GM23338 (cell line): ENCODE measurements at regions not wholly inside any gene's neighbourhood (a gene's known extent, or its start where the extent isn't known, plus 50 kb on each side); places are given as distances from the start of the nearest gene placed in this dataset.

Experiments used
- ATAC-seq: fragments of 200-7000 bp; cut with Tn5 transposase; 3 replicates; pipeline ENCODE4 v1.9.1; 2020
- DNase-seq: peaks from one replicate; pipeline ENCODE4 v3.0.0-alpha.2; 2015; ENCODE audit warnings: low spot score
- H2AFZ ChIP-seq: fragments of 200-600 bp; sonication (generic); 2 replicates; pipeline ENCODE4 v1.8.0; 2016; ENCODE audit warnings: antibody characterized with exemption, mild to moderate bottlenecking, moderate library complexity
- H3F3A ChIP-seq: fragments of 200-600 bp; sonication (generic); replicated peaks from 2 replicates; pipeline ENCODE4 v1.8.0; 2017; ENCODE audit warnings: antibody characterized with exemption, mixed run types, low read depth
- H3K27ac ChIP-seq: fragments of 200-600 bp; sonication (generic); 2 replicates; pipeline ENCODE4 v1.6.1; 2016; ENCODE audit warnings: low read depth
- H3K27me3 ChIP-seq: fragments of 200-600 bp; sonication (generic); 2 replicates; pipeline ENCODE4 v1.8.0; 2016; ENCODE audit warnings: mild to moderate bottlenecking, mixed run types, moderate library complexity; ENCODE audit not compliant: insufficient read depth
- H3K36me3 ChIP-seq: fragments of 200-600 bp; sonication (generic); 2 replicates; pipeline ENCODE4 v1.8.0; 2016; ENCODE audit warnings: mild to moderate bottlenecking; ENCODE audit not compliant: insufficient read depth
- H3K4me1 ChIP-seq: fragments of 200-600 bp; sonication (generic); 2 replicates; pipeline ENCODE4 v1.8.0; 2016; ENCODE audit warnings: mild to moderate bottlenecking, moderate library complexity; ENCODE audit not compliant: insufficient read depth
- H3K4me2 ChIP-seq: fragments of 200-600 bp; sonication (generic); 2 replicates; pipeline ENCODE4 v1.7.1; 2017; ENCODE audit warnings: mixed run types
- H3K4me3 ChIP-seq: fragments of 200-600 bp; sonication (generic); 2 replicates; pipeline ENCODE4 v1.6.1; 2016; ENCODE audit warnings: mixed run types
- H3K79me2 ChIP-seq: fragments of 200-600 bp; sonication (generic); replicated peaks from 2 replicates; pipeline ENCODE4 v1.8.0; 2017; ENCODE audit warnings: mild to moderate bottlenecking; ENCODE audit not compliant: insufficient read depth
- H3K9me2 ChIP-seq: fragments of 200-600 bp; sonication (generic); 2 replicates; pipeline ENCODE4 v1.8.0; 2017; ENCODE audit not compliant: insufficient read depth
- H4K20me1 ChIP-seq: fragments of 200-600 bp; sonication (generic); replicated peaks from 2 replicates; pipeline ENCODE4 v1.8.0; 2017; ENCODE audit warnings: mild to moderate bottlenecking; ENCODE audit not compliant: insufficient read depth
- H3K27ac Mint-ChIP-seq: 2 replicates; pipeline ENCODE4 v1.8.0; 2020; ENCODE audit warnings: inconsistent platforms, mild to moderate bottlenecking, moderate library complexity, mixed read lengths
- H3K27me3 Mint-ChIP-seq: 3 replicates; pipeline ENCODE4 v1.8.0; 2022; ENCODE audit warnings: low read depth, mild to moderate bottlenecking, moderate library complexity, mixed read lengths, inconsistent platforms; ENCODE audit not compliant: insufficient read depth, poor library complexity
- H3K36me3 Mint-ChIP-seq: 3 replicates; pipeline ENCODE4 v1.8.0; 2021; ENCODE audit warnings: low read depth, mild to moderate bottlenecking, inconsistent platforms, moderate library complexity, mixed read lengths
- H3K4me1 Mint-ChIP-seq: 3 replicates; pipeline ENCODE4 v1.8.0; 2020; ENCODE audit warnings: mild to moderate bottlenecking, inconsistent platforms, mixed read lengths
- H3K4me3 Mint-ChIP-seq: 3 replicates; pipeline ENCODE4 v1.8.0; 2021; ENCODE audit warnings: moderate library complexity, mild to moderate bottlenecking, inconsistent platforms, mixed read lengths
- H3K9me3 Mint-ChIP-seq: 3 replicates; pipeline ENCODE4 v1.8.0; 2020; ENCODE audit warnings: moderate library complexity, mild to moderate bottlenecking, inconsistent platforms, mixed read lengths
- CREB1 ChIP-seq: fragments of 250-450 bp; sonication (Bioruptor Pico); IDR thresholded peaks from 2 replicates; pipeline ENCODE4 v1.5.0; 2020; ENCODE audit warnings: low read depth, mild to moderate bottlenecking, moderate library complexity
- EZH2 ChIP-seq: fragments of 200-600 bp; sonication (generic); IDR thresholded peaks from one replicate; pipeline ENCODE4 v1.8.0; 2017; ENCODE audit warnings: antibody characterized with exemption, mild to moderate bottlenecking, low read depth; ENCODE audit not compliant: unreplicated experiment
- EZH2phosphoT487 ChIP-seq: fragments of 200-600 bp; sonication (generic); IDR thresholded peaks from one replicate; pipeline ENCODE4 v1.8.1; 2018; ENCODE audit warnings: antibody characterized with exemption; ENCODE audit not compliant: unreplicated experiment
- JUNB ChIP-seq: IDR thresholded peaks from one replicate; pipeline ENCODE4 v1.6.1; 2016; ENCODE audit warnings: antibody characterized with exemption; ENCODE audit not compliant: unreplicated experiment
- NANOG ChIP-seq: IDR thresholded peaks from 2 replicates; pipeline ENCODE4 v1.6.1; 2016; ENCODE audit warnings: antibody characterized with exemption, borderline replicate concordance
- POLR2AphosphoS5 ChIP-seq: IDR thresholded peaks from 2 replicates; pipeline ENCODE4 v1.6.1; 2016; ENCODE audit warnings: antibody characterized with exemption, low read depth
- REST ChIP-seq: IDR thresholded peaks from one replicate; pipeline ENCODE4 v1.6.1; 2018; ENCODE audit warnings: antibody characterized with exemption; ENCODE audit not compliant: unreplicated experiment
- STAT1 ChIP-seq: IDR thresholded peaks from one replicate; pipeline ENCODE4 v1.6.1; 2016; ENCODE audit warnings: antibody characterized with exemption; ENCODE audit not compliant: unreplicated experiment
- ZNF114 ChIP-seq: fragments of 250-450 bp; sonication (Bioruptor Pico); IDR thresholded peaks from 2 replicates; pipeline ENCODE4 v1.5.0; 2020; ENCODE audit warnings: mild to moderate bottlenecking, moderate library complexity
- ZNF331 ChIP-seq: fragments of 250-450 bp; sonication (Bioruptor Pico); IDR thresholded peaks from 2 replicates; pipeline ENCODE4 v1.5.0; 2020; ENCODE audit warnings: low read depth, mild to moderate bottlenecking, moderate library complexity
- ZNF462 ChIP-seq: fragments of 250-450 bp; sonication (Bioruptor Pico); IDR thresholded peaks from 2 replicates; pipeline ENCODE4 v1.5.0; 2020; ENCODE audit warnings: mild to moderate bottlenecking, moderate library complexity
- TF ChIP-seq, protein P1 (sequence below): IDR thresholded peaks from 2 replicates; pipeline ENCODE4 v1.6.1; 2016; ENCODE audit warnings: antibody characterized with exemption
- TF ChIP-seq, protein P2 (sequence below), 2 experiments: fragments of 200-600 bp in 1 of 2; sonication (generic) in 1 of 2; conservative IDR thresholded peaks; 2 replicates each; pipeline versions ENCODE4 v1.5.1 to v1.6.1; 2016 to 2017; ENCODE audit warnings: antibody characterized with exemption in 2 of 2, low read depth in 2 of 2, mild to moderate bottlenecking in 2 of 2, moderate library complexity in 1 of 2

DNA sequence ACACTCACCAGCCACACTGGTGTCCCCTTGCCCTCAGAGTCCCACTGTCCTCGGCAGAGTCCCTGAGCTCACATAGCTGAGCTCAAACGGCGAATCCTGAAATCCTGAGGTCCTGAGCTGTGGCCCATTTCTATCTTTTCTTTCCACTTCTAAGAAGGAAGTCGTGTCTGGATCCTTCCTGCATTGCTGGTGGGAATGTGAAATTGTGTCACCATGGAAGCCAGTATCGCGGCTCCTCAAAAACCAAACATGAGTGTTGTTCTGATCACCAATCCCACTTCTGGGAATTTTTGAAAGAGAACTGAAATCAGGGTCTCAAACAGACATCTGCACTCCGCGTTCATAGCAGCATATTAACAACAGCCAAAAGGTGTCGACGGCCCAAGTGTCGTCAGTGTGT, 244.7 kb downstream of the EIPR1 start:
- no peak overlapping the region for H3K4me3 Mint-ChIP-seq
- Histone ChIP-seq H3K4me2 (no peak overlapping the region), H3F3A (no peaks in the 10 kb centered on the region; the same call in 1 of the 2 replicates), H3K9me2 (0 out of 2 replicates have a peak, but pooled peaks cover 3% of the 10 kb centered on the region), H3K4me3 (no peak overlapping the region), H3K79me2 (no peaks in the 10 kb centered on the region), H3K4me1 (no peaks in the 10 kb centered on the region), H3K27me3 (no peaks in the 10 kb centered on the region), H2AFZ (no peak overlapping the region), H4K20me1 (no peaks in the 10 kb centered on the region), H3K36me3 (no peaks in the 10 kb centered on the region), H3K27ac (no peak overlapping the region)
- H3K36me3 Mint-ChIP-seq = 0 out of 3 replicates have a peak, but pooled peaks cover 5% of the 10 kb centered on the region
- no peaks in the 10 kb centered on the region for H3K27me3 Mint-ChIP-seq
- peaks cover 9% of the 10 kb centered on the region for H3K4me1 Mint-ChIP-seq
- DNase-seq (no peak), ATAC-seq (no peak)
- TF ChIP-seq NANOG (no peak), ZNF331 (CRISPR knock-in tag) (no peak), EZH2phosphoT487 (no peak), ZNF462 (CRISPR knock-in tag) (no peak), STAT1 (no peak), CREB1 (no peak), REST (no peak), EZH2 (no peak), JUNB (no peak), ZNF114 (CRISPR knock-in tag) (no peak), POLR2AphosphoS5 (no peak)
- TF ChIP-seq, protein P1, sequence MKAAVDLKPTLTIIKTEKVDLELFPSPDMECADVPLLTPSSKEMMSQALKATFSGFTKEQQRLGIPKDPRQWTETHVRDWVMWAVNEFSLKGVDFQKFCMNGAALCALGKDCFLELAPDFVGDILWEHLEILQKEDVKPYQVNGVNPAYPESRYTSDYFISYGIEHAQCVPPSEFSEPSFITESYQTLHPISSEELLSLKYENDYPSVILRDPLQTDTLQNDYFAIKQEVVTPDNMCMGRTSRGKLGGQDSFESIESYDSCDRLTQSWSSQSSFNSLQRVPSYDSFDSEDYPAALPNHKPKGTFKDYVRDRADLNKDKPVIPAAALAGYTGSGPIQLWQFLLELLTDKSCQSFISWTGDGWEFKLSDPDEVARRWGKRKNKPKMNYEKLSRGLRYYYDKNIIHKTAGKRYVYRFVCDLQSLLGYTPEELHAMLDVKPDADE = no peak
- TF ChIP-seq, protein P2, sequence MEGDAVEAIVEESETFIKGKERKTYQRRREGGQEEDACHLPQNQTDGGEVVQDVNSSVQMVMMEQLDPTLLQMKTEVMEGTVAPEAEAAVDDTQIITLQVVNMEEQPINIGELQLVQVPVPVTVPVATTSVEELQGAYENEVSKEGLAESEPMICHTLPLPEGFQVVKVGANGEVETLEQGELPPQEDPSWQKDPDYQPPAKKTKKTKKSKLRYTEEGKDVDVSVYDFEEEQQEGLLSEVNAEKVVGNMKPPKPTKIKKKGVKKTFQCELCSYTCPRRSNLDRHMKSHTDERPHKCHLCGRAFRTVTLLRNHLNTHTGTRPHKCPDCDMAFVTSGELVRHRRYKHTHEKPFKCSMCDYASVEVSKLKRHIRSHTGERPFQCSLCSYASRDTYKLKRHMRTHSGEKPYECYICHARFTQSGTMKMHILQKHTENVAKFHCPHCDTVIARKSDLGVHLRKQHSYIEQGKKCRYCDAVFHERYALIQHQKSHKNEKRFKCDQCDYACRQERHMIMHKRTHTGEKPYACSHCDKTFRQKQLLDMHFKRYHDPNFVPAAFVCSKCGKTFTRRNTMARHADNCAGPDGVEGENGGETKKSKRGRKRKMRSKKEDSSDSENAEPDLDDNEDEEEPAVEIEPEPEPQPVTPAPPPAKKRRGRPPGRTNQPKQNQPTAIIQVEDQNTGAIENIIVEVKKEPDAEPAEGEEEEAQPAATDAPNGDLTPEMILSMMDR (conservative IDR thresholded peaks at IDR 0.05; ENCODE audit: low read depth in 2 of 2) = no peak
- no peak overlapping the region for H3K27ac Mint-ChIP-seq
- peaks cover 9% of the 10 kb centered on the region; the same call in 2 of the 3 replicates for H3K9me3 Mint-ChIP-seq
